Thyroid gland (tissue), 4 donors: ENCODE measurements at regions not wholly inside any gene's neighbourhood (a gene's known extent, or its start where the extent isn't known, plus 50 kb on each side); places are given as distances from the start of the nearest gene placed in this dataset.

Experiments
- CTCF ChIP-seq, 6 experiments: fragments of 200-600 bp in 3 of 6; fragments of 450-650 bp in 3 of 6; sonication (generic) in 3 of 6; IDR thresholded peaks; one replicate each; pipeline ENCODE4 v1.5.1; 2016 to 2019; ENCODE audit warnings: antibody characterized with exemption in 6 of 6, mild to moderate bottlenecking in 2 of 6, inconsistent platforms in 1 of 6, moderate library complexity in 1 of 6
- POLR2A ChIP-seq, 2 donors: fragments of 450-650 bp; IDR thresholded peaks; one replicate each; pipeline ENCODE4 v1.6.1; 2017; ENCODE audit warnings: antibody characterized with exemption in 2 of 2, mild to moderate bottlenecking in 2 of 2, moderate library complexity in 1 of 2

GRCh38 chr9:18331808-18332209 is 142.1 kb upstream of the ADAMTSL1 start:
- TF ChIP-seq CTCF (IDR thresholded peaks at IDR 0.05) (no peak), POLR2A (IDR thresholded peaks at IDR 0.05) (no peak)
